ENCODE measurements at regions not wholly inside any gene's neighbourhood (a gene's known extent, or its start where the extent isn't known, plus 50 kb on each side); places are given as distances from the start of the nearest gene placed in this dataset.

DNA sequence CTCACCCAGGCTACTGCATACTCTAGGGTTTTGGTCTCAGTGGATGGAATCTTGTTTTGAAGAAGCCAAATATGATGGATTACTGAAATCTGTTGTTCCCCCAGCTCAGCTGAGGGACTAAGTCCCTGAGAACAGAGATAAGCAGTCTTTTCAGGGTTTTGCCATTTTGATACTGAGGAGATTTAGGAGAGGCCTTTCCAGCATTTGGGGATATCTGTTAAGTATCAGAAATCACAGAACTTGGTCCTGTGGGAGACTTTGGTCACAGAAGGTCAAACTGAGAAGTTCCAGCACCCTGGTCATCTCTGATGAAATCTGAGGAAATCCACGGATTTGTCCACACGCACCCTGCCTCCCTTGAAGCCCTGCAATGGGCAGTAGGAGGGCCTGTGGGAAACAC, 181.0 kb upstream of the GADL1 start:
- no TSS peak for BruUV-seq (replicated peaks)
- intact Hi-C loops (cut with micrococcal nuclease) = no loop called here

More for the DNA sequence above, 181.0 kb upstream of the GADL1 start:
- Histone ChIP-seq H3K4me3 (replicated peaks in 1 of 2; ENCODE audit: low read depth in 1 of 2, low read length in 2 of 2) (no peak overlapping the region), H3K4me1 (ENCODE audit: control insufficient read depth in 1 of 2, insufficient read depth in 2 of 2, low read length in 2 of 2) (peaks cover 3 to 40% of the 10 kb centered on the region in 2 experiments; a peak in 2 of 4 replicates), H3K4me2 (ENCODE audit: low read length) (no peak overlapping the region), H3K9me3 (ENCODE audit: control insufficient read depth in 1 of 2, insufficient read depth in 1 of 2, low read depth in 1 of 2, low read length in 2 of 2) (no peaks in the 10 kb centered on the region), H3K27ac (ENCODE audit: low read depth, low read length) (no peak overlapping the region), H3K79me2 (ENCODE audit: insufficient read depth, low read length) (no peaks in the 10 kb centered on the region), H3K36me3 (ENCODE audit: control insufficient read depth in 1 of 2, insufficient read depth in 2 of 2, low read length in 2 of 2) (no peaks in the 10 kb centered on the region), H3K9me2 (ENCODE audit: insufficient read depth) (no peaks in the 10 kb centered on the region), H3K9ac (ENCODE audit: low read length) (no peak overlapping the region), H4K20me1 (ENCODE audit: insufficient read depth) (no peaks in the 10 kb centered on the region), H2AFZ (ENCODE audit: low read depth, low read length, poor library complexity, severe bottlenecking) (no peak overlapping the region), H3K27me3 (ENCODE audit: insufficient read depth, low read length) (no peaks in the 10 kb centered on the region)
- DNase-seq (ENCODE audit: low read depth, low spot score) = no peak
- ATAC-seq = no peak
- CTCF ChIA-PET = no interaction called here
- no peak for TF ChIP-seq SP1 (IDR thresholded peaks at IDR 0.05; ENCODE audit: low read depth)
- no peak for TF ChIP-seq EZH2 (IDR thresholded peaks at IDR 0.05)
- no peak for TF ChIP-seq FOSL1 (IDR thresholded peaks at IDR 0.05; ENCODE audit: low read depth)
- TF ChIP-seq YY1 (IDR thresholded peaks at IDR 0.05; ENCODE audit: extremely low read depth, insufficient replicate concordance, low read depth, low read length) = no peak
- no peak for TF ChIP-seq EGR1 (IDR thresholded peaks at IDR 0.05; ENCODE audit: low read depth)
- TF ChIP-seq, protein P1, sequence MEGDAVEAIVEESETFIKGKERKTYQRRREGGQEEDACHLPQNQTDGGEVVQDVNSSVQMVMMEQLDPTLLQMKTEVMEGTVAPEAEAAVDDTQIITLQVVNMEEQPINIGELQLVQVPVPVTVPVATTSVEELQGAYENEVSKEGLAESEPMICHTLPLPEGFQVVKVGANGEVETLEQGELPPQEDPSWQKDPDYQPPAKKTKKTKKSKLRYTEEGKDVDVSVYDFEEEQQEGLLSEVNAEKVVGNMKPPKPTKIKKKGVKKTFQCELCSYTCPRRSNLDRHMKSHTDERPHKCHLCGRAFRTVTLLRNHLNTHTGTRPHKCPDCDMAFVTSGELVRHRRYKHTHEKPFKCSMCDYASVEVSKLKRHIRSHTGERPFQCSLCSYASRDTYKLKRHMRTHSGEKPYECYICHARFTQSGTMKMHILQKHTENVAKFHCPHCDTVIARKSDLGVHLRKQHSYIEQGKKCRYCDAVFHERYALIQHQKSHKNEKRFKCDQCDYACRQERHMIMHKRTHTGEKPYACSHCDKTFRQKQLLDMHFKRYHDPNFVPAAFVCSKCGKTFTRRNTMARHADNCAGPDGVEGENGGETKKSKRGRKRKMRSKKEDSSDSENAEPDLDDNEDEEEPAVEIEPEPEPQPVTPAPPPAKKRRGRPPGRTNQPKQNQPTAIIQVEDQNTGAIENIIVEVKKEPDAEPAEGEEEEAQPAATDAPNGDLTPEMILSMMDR (IDR thresholded peaks at IDR 0.05 in 2 of 3, conservative IDR thresholded peaks at IDR 0.05 in 1 of 3; ENCODE audit: borderline replicate concordance in 1 of 3, insufficient read depth in 1 of 3, low read depth in 2 of 3, low read length in 2 of 3) = no peak
- TF ChIP-seq SIN3A (IDR thresholded peaks at IDR 0.05; ENCODE audit: low read depth) = no peak
- TF ChIP-seq JUND (IDR thresholded peaks at IDR 0.05) = no peak
- TF ChIP-seq SRF (IDR thresholded peaks at IDR 0.05; ENCODE audit: low read depth) = no peak
- TF ChIP-seq ZNF274 (IDR thresholded peaks at IDR 0.05; ENCODE audit: low read depth, low read length) = no peak
- TF ChIP-seq RAD21 (IDR thresholded peaks at IDR 0.05; ENCODE audit: low read depth) = no peak
- TF ChIP-seq ELF1 (IDR thresholded peaks at IDR 0.05; ENCODE audit: borderline replicate concordance, low read depth) = no peak
- no peak for TF ChIP-seq ZFX (IDR thresholded peaks at IDR 0.05)
- TF ChIP-seq, protein P2, sequence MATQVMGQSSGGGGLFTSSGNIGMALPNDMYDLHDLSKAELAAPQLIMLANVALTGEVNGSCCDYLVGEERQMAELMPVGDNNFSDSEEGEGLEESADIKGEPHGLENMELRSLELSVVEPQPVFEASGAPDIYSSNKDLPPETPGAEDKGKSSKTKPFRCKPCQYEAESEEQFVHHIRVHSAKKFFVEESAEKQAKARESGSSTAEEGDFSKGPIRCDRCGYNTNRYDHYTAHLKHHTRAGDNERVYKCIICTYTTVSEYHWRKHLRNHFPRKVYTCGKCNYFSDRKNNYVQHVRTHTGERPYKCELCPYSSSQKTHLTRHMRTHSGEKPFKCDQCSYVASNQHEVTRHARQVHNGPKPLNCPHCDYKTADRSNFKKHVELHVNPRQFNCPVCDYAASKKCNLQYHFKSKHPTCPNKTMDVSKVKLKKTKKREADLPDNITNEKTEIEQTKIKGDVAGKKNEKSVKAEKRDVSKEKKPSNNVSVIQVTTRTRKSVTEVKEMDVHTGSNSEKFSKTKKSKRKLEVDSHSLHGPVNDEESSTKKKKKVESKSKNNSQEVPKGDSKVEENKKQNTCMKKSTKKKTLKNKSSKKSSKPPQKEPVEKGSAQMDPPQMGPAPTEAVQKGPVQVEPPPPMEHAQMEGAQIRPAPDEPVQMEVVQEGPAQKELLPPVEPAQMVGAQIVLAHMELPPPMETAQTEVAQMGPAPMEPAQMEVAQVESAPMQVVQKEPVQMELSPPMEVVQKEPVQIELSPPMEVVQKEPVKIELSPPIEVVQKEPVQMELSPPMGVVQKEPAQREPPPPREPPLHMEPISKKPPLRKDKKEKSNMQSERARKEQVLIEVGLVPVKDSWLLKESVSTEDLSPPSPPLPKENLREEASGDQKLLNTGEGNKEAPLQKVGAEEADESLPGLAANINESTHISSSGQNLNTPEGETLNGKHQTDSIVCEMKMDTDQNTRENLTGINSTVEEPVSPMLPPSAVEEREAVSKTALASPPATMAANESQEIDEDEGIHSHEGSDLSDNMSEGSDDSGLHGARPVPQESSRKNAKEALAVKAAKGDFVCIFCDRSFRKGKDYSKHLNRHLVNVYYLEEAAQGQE (IDR thresholded peaks at IDR 0.05; ENCODE audit: low read depth) = no peak
- TF ChIP-seq, protein P3, sequence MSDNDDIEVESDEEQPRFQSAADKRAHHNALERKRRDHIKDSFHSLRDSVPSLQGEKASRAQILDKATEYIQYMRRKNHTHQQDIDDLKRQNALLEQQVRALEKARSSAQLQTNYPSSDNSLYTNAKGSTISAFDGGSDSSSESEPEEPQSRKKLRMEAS (IDR thresholded peaks at IDR 0.05) = no peak
- TF ChIP-seq CBX3 (IDR thresholded peaks at IDR 0.05; ENCODE audit: low read depth) = no peak
- TF ChIP-seq CEBPB (IDR thresholded peaks at IDR 0.05; ENCODE audit: low read depth) = no peak
- no peak for TF ChIP-seq POLR2A (IDR thresholded peaks at IDR 0.05; ENCODE audit: borderline replicate concordance, extremely low read depth, insufficient read depth, insufficient read length)
- no peak for TF ChIP-seq EZH2phosphoT487 (IDR thresholded peaks at IDR 0.05; ENCODE audit: borderline replicate concordance)
- no peak for TF ChIP-seq TCF7L2 (IDR thresholded peaks at IDR 0.05; ENCODE audit: borderline replicate concordance, extremely low read depth, insufficient read depth, insufficient read length)
- RAD21 ChIA-PET (ENCODE audit: low non-redundant PET in 1 of 2, low total read pairs in 2 of 2, uncharacterized antibody in 2 of 2, unreplicated experiment in 2 of 2) = no interaction called here
- POLR2A ChIA-PET = no interaction called here

Measured in HCT116 (cell line).